IPS-NIHi7 (cell line): ENCODE measurements at regions not wholly inside any gene's neighbourhood (a gene's known extent, or its start where the extent isn't known, plus 50 kb on each side); places are given as distances from the start of the nearest gene placed in this dataset.
"Not testable (repeated sequence)": the region's sequence is repeated elsewhere in the genome, so short reads cannot be mapped to it uniquely, and the experiment has no call there.

Experiments
- DNase-seq: peaks from one replicate; pipeline ENCODE4 v3.0.0; 2012; ENCODE audit warnings: mixed read lengths; ENCODE audit errors: extremely low spot score

DNA sequence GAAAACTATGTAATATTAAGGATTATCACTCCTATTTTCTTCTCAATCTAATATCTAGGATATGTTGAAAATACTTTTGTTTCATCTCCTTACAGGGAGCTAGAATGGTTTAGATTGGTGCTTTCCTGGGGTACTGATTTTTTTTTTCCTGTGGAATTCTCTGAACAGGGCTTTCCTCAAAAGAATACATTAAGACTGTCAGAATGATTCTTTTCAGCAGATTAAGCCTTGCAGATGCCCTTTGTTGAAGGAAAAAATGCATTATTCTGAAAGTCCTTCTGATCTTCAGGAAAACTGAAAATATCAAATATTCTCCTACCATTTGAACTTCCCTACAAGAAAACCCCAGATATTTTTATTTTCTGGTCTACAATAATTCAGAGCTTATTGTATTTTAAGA lies 178.9 kb downstream of the SOX4 start:
- no peak for DNase-seq

GRCh38 chr6:21772884-21773575 lies 179.5 kb downstream of the SOX4 start:
- no peak for DNase-seq

DNA sequence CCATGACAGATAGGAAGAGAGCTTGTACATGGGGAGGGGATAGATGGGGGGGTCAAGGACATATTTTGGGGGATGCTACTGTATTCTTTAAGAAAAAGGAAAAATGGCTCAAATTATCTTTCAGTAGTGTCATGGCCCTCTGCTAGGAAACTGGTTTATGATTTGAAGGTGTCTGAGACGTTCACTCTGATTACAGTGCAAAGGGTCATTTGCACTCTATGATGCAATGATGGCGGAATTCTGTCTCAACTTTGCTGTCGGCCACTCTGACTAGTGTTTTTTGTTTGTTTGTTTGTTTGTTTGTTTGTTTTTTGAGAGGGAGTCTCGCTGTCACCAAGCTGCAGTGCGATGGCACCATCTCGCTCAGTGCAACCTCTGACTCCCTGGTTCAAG lies 180.0 kb downstream of the SOX4 start:
- DNase-seq, result no peak

GRCh38 chr6:21777846-21778245 lies 184.3 kb downstream of the SOX4 start:
- no peak for DNase-seq

- DNase-seq, result peak; percentile 21
Observed at GRCh38 chr6:21780141-21780540, 186.6 kb downstream of the SOX4 start.

- no peak for DNase-seq
Observed at GRCh38 chr6:21780679-21781078, 187.1 kb downstream of the SOX4 start.

DNA sequence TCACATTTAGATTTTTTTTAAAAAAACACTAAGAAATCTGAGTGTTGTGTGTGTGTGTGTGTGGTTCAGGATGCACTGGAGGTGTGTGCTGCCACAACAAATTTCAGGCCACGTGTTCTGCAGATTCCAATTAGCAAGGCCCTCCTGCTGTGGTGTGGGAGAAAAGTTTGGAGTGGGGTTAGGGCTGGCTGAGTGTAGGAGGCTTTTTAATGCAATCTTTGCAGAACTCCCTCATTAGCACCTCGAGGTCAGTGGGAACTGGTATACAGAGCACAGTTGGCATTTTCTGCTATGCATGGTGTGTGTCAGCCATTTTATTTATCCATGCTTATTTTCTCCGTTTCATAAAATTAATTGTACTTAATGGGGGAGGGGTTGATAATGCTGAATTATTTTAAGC lies 187.6 kb downstream of the SOX4 start:
- no peak for DNase-seq

- DNase-seq, result no peak
Observed at GRCh38 chr6:21785164-21785563, 191.6 kb downstream of the SOX4 start.

DNA sequence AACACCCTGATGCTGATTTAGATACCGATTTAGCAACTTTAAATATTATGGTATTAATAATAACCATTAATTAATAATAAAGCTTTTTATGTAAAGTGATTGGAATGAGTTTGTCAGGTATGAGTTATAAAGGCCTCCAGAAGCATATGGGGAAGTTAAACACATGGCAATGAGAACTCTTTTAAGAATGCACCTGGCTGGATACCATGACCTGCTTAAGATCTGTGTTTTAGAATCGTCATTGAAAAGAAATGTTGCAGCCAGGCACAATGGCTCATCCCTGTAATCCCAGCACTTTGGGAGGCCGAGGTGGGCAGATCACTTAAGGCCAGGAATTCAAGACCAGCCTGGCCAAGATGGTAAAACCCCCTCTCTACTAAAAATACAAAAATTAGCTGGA lies 197.5 kb downstream of the SOX4 start:
- DNase-seq, result no peak

DNA sequence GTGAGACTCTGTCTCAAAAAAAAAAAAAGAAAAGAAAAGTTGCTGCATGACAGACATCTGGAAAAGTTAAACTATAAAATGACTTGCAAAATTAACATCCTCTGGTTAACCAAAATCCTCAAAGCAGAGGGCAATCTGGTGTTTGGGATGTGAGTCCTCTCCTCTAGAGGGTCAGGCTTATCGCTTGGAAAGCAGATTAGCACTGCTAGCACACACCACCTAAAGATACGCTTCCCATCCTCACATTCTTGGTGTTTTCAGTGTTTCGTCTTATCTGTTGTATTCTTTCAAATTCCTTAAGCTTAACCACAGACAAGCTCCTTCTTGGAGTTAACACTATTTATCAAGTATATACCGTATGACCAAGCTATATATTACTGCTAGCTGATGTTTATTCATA lies 198.0 kb downstream of the SOX4 start:
- no peak for DNase-seq

DNA sequence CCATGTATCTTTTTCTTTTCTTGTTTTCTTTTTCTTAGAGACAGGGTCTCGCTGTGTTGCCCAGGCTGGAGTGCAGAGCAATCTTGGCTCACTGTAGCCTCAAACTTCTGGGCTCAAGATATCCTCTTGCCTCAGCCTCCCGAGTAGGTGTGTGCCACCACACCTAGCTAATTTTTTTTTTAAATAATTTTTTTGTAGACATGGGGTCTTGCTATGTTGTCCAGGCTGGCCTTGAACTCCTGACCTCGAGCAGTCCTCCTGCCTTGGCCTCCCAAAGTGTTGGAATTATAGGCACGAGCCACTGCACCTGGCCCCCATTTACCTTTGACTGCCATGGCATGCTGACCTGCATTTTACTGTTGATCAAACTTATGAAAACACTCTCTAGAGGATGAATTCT lies 198.6 kb downstream of the SOX4 start:
- no peak for DNase-seq

GRCh38 chr6:21796979-21797378 lies 203.4 kb downstream of the SOX4 start:
- not testable (repeated sequence) for DNase-seq

GRCh38 chr6:21798468-21798867 lies 204.9 kb downstream of the SOX4 start:
- DNase-seq, result no peak

DNA sequence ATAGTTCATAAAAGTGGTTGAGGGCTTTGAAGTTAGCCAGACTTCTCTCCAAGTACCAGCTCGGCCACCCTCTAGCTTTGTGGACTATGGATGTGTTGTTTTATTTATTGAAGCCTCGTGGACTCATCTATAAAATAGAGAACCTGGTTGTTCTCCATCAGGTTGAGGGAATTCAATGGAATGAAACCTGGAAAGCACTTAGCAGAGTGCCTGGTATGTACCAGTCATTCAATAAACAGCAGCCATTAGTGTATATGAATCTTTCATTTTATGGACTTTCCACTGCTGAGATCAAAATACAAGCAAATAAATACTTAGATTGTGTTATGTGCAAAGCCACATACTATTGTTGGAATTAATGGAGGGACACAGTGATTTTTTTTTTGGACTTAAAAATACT lies 206.8 kb downstream of the SOX4 start:
- DNase-seq, result no peak

GRCh38 chr6:21800948-21801438 lies 207.4 kb downstream of the SOX4 start:
- DNase-seq, result no peak

DNA sequence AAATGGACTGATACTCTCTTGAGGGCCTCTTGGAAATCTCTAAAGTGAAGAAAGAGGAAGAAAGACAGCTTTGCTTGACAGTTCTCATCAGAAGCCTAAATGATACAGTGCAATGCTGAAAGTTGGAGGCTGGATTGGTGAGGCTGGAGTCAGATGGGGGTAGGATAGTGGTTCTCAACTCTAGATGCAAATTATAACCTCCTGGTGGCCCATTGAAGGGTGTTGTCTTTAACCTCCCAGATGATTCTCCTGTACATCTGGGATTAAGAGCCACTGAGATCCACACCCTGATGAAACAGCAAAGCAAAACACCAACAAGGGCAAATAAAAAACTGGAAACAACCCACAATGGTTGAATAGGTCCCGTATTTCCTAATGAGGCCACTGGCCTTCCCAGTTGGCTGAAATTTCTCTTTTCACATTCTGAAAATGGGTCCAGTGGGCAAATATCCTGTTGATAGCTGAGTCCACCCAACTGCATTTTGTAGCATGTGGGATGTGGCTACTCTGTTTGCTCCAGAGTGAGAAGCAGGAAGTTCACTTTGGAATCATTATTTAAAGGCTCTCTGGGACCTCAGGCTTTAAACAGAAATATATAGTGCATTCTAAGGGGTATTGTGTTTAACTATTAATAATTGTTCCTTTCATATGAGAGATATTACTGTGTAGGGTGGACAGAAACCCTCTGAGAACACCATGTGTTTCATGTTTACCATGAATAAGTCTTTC lies 208.1 kb downstream of the SOX4 start:
- no peak for DNase-seq

DNA sequence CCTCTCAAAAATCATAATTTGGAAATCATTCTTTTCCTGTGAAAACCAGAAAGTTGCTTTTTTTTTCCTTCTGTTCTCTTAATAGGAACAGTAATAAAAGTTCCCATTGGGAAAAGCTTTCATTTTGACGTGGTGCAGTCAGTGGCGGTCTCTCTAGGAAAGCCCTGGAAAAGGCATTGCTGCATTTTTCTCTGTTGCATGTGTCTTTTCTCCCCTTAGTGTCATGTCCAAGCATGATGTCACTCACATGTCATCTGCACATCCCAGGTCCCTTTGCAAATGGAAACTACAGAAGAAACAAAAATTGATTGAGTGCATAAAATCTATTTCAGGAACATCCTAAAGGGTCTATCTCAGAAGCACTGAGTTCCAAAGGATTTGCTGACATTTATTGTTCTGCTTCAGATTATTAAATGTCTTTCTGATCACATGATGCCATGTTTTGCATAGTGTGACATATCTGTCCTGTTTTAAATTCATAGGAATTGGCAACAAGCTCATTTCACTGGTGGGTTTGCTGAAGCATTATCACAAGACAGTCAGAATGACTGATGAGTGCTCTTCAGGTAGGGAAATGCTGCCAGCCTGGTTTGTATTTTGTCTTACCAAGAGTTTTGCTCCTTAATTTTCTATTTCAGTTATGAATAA lies 208.7 kb downstream of the SOX4 start:
- DNase-seq, result no peak

DNA sequence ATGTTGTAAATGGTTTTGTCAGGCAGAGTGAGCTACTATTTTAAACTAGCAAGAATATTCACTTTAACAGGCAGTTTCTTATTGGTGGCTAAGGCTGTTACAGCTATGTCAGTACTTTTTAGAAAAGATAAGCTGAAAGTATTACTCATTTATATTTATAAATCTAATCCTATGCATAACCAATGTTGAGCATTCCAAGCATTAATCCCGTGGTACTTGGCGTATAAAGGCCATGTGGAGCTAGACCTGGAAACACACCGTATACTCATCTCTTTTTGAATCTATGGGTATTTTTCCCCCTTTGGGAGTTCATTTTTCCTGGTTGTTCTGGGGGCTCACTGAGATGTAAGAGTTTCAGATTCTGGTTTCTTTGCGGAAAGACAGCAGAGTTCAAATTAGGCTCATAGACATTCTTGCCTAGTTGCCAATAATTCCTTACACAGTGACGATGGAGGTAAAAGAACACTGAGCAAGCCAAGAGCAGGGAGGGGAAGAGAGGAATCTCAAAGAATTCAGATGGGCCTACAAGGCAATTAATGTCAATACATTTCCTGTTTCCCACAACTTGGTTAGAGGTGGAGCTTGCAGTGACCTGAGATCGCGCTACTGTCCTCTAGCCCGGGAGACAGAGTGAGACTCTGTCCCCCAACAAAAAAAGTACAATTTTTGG lies 211.5 kb downstream of the SOX4 start:
- no peak for DNase-seq

GRCh38 chr6:21807299-21808044 lies 213.9 kb downstream of the SOX4 start:
- no peak for DNase-seq

GRCh38 chr6:21808045-21808470 lies 214.5 kb downstream of the SOX4 start:
- DNase-seq, result no peak

GRCh38 chr6:21808551-21809242 lies 215.1 kb downstream of the SOX4 start:
- no peak for DNase-seq
